HG03045 (cell line): ENCODE measurements at regions not wholly inside any gene's neighbourhood (a gene's known extent, or its start where the extent isn't known, plus 50 kb on each side); places are given as distances from the start of the nearest gene placed in this dataset.

ENCODE experiments used
- ATAC-seq: cut with Tn5 transposase; IDR thresholded peaks from one replicate; pipeline ENCODE4 v1.9.1; 2021; ENCODE audit warnings: mild to moderate bottlenecking, moderate library complexity; ENCODE audit not compliant: unreplicated experiment

- ATAC-seq = no peak
These were observed 76.2 kb upstream of the TP63 start for GRCh38 chr3:189554868-189555557.

- no peak for ATAC-seq
These were observed 75.7 kb upstream of the TP63 start for GRCh38 chr3:189555558-189555881.

- no peak for ATAC-seq
These were observed 73.4 kb upstream of the TP63 start for GRCh38 chr3:189557824-189558223.

GRCh38 chr3:189561256-189561655 is 69.9 kb upstream of the TP63 start:
- ATAC-seq = no peak

- ATAC-seq = peak; percentile 88
These were observed 67.2 kb upstream of the TP63 start for GRCh38 chr3:189563853-189564563.

- no peak for ATAC-seq
These were observed 64.5 kb upstream of the TP63 start for GRCh38 chr3:189566550-189567130.

GRCh38 chr3:189567322-189567721 is 63.9 kb upstream of the TP63 start:
- peak; percentile 8 for ATAC-seq

GRCh38 chr3:189567766-189568420 is 63.3 kb upstream of the TP63 start:
- ATAC-seq = peak; percentile 37

- no peak for ATAC-seq
These were observed 62.2 kb upstream of the TP63 start for GRCh38 chr3:189568961-189569360.

- no peak for ATAC-seq
These were observed 61.7 kb upstream of the TP63 start for GRCh38 chr3:189569473-189569872.

GRCh38 chr3:189570916-189571315 is 60.3 kb upstream of the TP63 start:
- ATAC-seq = peak; percentile 56

- ATAC-seq = no peak
These were observed 58.9 kb upstream of the TP63 start for GRCh38 chr3:189572249-189572648.

GRCh38 chr3:189573004-189573403 is 58.2 kb upstream of the TP63 start:
- no peak for ATAC-seq

GRCh38 chr3:189576486-189576885 is 54.7 kb upstream of the TP63 start:
- ATAC-seq = no peak

- ATAC-seq = no peak
These were observed 53.9 kb upstream of the TP63 start for GRCh38 chr3:189577050-189577951.

- no peak for ATAC-seq
These were observed 51.0 kb upstream of the TP63 start for GRCh38 chr3:189580190-189580589.
